GM12878 (cell line): ENCODE measurements at regions not wholly inside any gene's neighbourhood (a gene's known extent, or its start where the extent isn't known, plus 50 kb on each side); places are given as distances from the start of the nearest gene placed in this dataset.

Experiments
- ATAC-seq: fragments of 200-7000 bp; cut with Tn5 transposase; 3 replicates; pipeline ENCODE4 v1.9.1; 2020; ENCODE audit warnings: mild to moderate bottlenecking, moderate library complexity
- BruUV-seq: library from RNA; stranded (reverse); fragments of 400-500 nt; replicated peaks from 2 replicates; lab custom pipeline; 2021; lab: Mats Ljungman, UMichigan
- CTCF ChIA-PET: fragments of 300-600 bp; sonication (Branson Sonifier 250); formaldehyde crosslinking; extraction: SDS; loops from one replicate; lab custom pipeline; 2021; ENCODE audit warnings: inconsistent platforms; lab: Yijun Ruan, JAX
- POLR2A ChIA-PET: fragments of 350-600 bp; formaldehyde crosslinking; extraction: SDS; loops from one replicate; lab custom pipeline; 2021; ENCODE audit warnings: inconsistent platforms; lab: Charles Lee
- RAD21 ChIA-PET: fragments of 300-600 bp; sonication (Branson Sonifier 250); formaldehyde crosslinking; loops from one replicate; lab custom pipeline; 2023; ENCODE audit warnings: antibody characterized with exemption; ENCODE audit not compliant: unreplicated experiment; lab: Charles Lee
- SMC1A ChIA-PET: fragments of 300-600 bp; sonication (Branson Sonifier 250); formaldehyde crosslinking; loops from one replicate; lab custom pipeline; 2023; ENCODE audit not compliant: unreplicated experiment, uncharacterized antibody; lab: Charles Lee
- DNase-seq: peaks from one replicate; pipeline ENCODE4 v3.0.0-alpha.2; 2011; ENCODE audit warnings: low read depth, low spot score
- FAIRE-seq: peaks from 3 replicates; lab custom pipeline; 2011; peaks lifted over from hg19 to GRCh38; lab: Jason Lieb, UNC
- H2AFZ ChIP-seq: 2 replicates; pipeline ENCODE4 v1.6.0; 2011; ENCODE audit warnings: low read depth, low read length, control low read depth; ENCODE audit not compliant: control insufficient read depth
- H3K27ac ChIP-seq: 2 replicates; pipeline ENCODE4 v1.5.1; 2011; ENCODE audit warnings: control low read depth; ENCODE audit not compliant: control insufficient read depth, insufficient read depth
- H3K27me3 ChIP-seq, 2 experiments: replicated peaks in 1 of 2; 2 replicates each; pipeline versions ENCODE4 v1.6.0 to v1.6.1; 2011; ENCODE audit warnings: low read length in 1 of 2; ENCODE audit not compliant: control insufficient read depth in 2 of 2, insufficient read depth in 2 of 2
- H3K36me3 ChIP-seq, 2 experiments: 2 replicates each; pipeline ENCODE4 v1.5.1; 2011; ENCODE audit warnings: low read length in 1 of 2; ENCODE audit not compliant: control insufficient read depth in 2 of 2, insufficient read depth in 2 of 2
- H3K4me1 ChIP-seq: 2 replicates; pipeline ENCODE4 v1.6.1; 2011; ENCODE audit warnings: mild to moderate bottlenecking, low read length, moderate library complexity, mixed read lengths; ENCODE audit not compliant: control insufficient read depth, insufficient read depth
- H3K4me2 ChIP-seq: 2 replicates; pipeline ENCODE4 v1.6.0; 2011; ENCODE audit warnings: control low read depth; ENCODE audit not compliant: control insufficient read depth, insufficient read depth
- H3K4me3 ChIP-seq: fragments of 200-600 bp; sonication (generic); 2 replicates; pipeline ENCODE4 v1.5.1; 2016
- H3K79me2 ChIP-seq: 2 replicates; pipeline ENCODE4 v1.6.0; 2011; ENCODE audit warnings: low read length; ENCODE audit not compliant: control insufficient read depth, insufficient read depth
- H3K9ac ChIP-seq: 2 replicates; pipeline ENCODE4 v1.8.0; 2011; ENCODE audit warnings: low read length, control low read depth, mixed read lengths; ENCODE audit not compliant: control insufficient read depth, insufficient read depth
- H3K9me3 ChIP-seq: replicated peaks from 3 replicates; pipeline ENCODE4 v1.5.1; 2011; ENCODE audit warnings: mild to moderate bottlenecking, low read length; ENCODE audit not compliant: control insufficient read depth, insufficient read depth
- H4K20me1 ChIP-seq: 2 replicates; pipeline ENCODE4 v1.6.0; 2011; ENCODE audit not compliant: control insufficient read depth, insufficient read depth
- CREB1 ChIP-seq: IDR thresholded peaks from 2 replicates; pipeline ENCODE4 v1.6.1; 2012; ENCODE audit warnings: low read depth, mild to moderate bottlenecking, inconsistent platforms
- CUX1 ChIP-seq: IDR thresholded peaks from 2 replicates; pipeline ENCODE4 v1.6.1; 2012; ENCODE audit warnings: improper control_type of control experiment, low read depth, low read length; ENCODE audit not compliant: insufficient replicate concordance
- NBN ChIP-seq: fragments of 450-650 bp; IDR thresholded peaks from 2 replicates; pipeline ENCODE4 v1.6.1; 2016
- NKRF ChIP-seq: fragments of 450-650 bp; conservative IDR thresholded peaks from 2 replicates; pipeline ENCODE4 v1.6.1; 2017; ENCODE audit warnings: mild to moderate bottlenecking, moderate library complexity
- ZNF687 ChIP-seq: fragments of 450-650 bp; IDR thresholded peaks from 2 replicates; pipeline ENCODE4 v1.6.1; 2017; ENCODE audit warnings: mild to moderate bottlenecking, moderate library complexity
- WGBS: methylation state at CpG from one replicate; pipeline ENCODE4 v1.1.6; 2016; ENCODE audit warnings: low lambda C conversion rate; ENCODE audit not compliant: insufficient replicate concordance, insufficient coverage; ENCODE audit errors: missing lambda C conversion rate; 5-methylcytosine and 5-hydroxymethylcytosine counted together
- in situ Hi-C: fragments of 300-500 bp; cut with MboI; formaldehyde crosslinking; loops from 9 replicates; pipeline ENCODE4 v1.14.3; 2018; ENCODE audit warnings: mixed read lengths
- intact Hi-C: fragments of 100-400 bp; cut with micrococcal nuclease; formaldehyde crosslinking; loops from one replicate; pipeline ENCODE4 v1.14.2; 2022; ENCODE audit not compliant: unreplicated experiment
- TF ChIP-seq, protein P1 (sequence below): fragments of 450-650 bp; IDR thresholded peaks from 2 replicates; pipeline ENCODE4 v1.6.1; 2017; ENCODE audit warnings: mild to moderate bottlenecking

GRCh38 chr18:60929966-60930365 lies 403.3 kb upstream of the CDH20 start:
- intact Hi-C loops: no loop called here
- H3K4me3 ChIP-seq: no peak overlapping the region
- no peak for FAIRE-seq
- no peaks in the 10 kb centered on the region for H3K9me3 ChIP-seq
- no peaks in the 10 kb centered on the region for H3K27me3 ChIP-seq
- ATAC-seq: no peak
- H4K20me1 ChIP-seq: no peaks in the 10 kb centered on the region
- WGBS: 3% methylated on average over 3 of the region's 3 CpGs
- no peaks in the 10 kb centered on the region for H3K36me3 ChIP-seq
- H3K79me2 ChIP-seq: no peaks in the 10 kb centered on the region
- SMC1A ChIA-PET: no interaction called here
- H3K4me1 ChIP-seq: no peaks in the 10 kb centered on the region
- TF ChIP-seq NBN (no peak), CUX1 (no peak), CREB1 (no peak), ZNF687 (no peak), NKRF (no peak)
- TF ChIP-seq, protein P1, sequence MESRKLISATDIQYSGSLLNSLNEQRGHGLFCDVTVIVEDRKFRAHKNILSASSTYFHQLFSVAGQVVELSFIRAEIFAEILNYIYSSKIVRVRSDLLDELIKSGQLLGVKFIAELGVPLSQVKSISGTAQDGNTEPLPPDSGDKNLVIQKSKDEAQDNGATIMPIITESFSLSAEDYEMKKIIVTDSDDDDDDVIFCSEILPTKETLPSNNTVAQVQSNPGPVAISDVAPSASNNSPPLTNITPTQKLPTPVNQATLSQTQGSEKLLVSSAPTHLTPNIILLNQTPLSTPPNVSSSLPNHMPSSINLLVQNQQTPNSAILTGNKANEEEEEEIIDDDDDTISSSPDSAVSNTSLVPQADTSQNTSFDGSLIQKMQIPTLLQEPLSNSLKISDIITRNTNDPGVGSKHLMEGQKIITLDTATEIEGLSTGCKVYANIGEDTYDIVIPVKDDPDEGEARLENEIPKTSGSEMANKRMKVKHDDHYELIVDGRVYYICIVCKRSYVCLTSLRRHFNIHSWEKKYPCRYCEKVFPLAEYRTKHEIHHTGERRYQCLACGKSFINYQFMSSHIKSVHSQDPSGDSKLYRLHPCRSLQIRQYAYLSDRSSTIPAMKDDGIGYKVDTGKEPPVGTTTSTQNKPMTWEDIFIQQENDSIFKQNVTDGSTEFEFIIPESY: no peak
- H3K4me2 ChIP-seq: no peak overlapping the region
- H3K27ac ChIP-seq: no peak overlapping the region
- RAD21 ChIA-PET: no interaction called here
- H2AFZ ChIP-seq: no peak overlapping the region
- CTCF ChIA-PET: no interaction called here
- POLR2A ChIA-PET: no interaction called here
- no peak overlapping the region for H3K9ac ChIP-seq
- DNase-seq: no peak
- in situ Hi-C loops: no loop called here
- BruUV-seq: no TSS peak
